ENCODE measurements at regions not wholly inside any gene's neighbourhood (a gene's known extent, or its start where the extent isn't known, plus 50 kb on each side); places are given as distances from the start of the nearest gene placed in this dataset.

DNA sequence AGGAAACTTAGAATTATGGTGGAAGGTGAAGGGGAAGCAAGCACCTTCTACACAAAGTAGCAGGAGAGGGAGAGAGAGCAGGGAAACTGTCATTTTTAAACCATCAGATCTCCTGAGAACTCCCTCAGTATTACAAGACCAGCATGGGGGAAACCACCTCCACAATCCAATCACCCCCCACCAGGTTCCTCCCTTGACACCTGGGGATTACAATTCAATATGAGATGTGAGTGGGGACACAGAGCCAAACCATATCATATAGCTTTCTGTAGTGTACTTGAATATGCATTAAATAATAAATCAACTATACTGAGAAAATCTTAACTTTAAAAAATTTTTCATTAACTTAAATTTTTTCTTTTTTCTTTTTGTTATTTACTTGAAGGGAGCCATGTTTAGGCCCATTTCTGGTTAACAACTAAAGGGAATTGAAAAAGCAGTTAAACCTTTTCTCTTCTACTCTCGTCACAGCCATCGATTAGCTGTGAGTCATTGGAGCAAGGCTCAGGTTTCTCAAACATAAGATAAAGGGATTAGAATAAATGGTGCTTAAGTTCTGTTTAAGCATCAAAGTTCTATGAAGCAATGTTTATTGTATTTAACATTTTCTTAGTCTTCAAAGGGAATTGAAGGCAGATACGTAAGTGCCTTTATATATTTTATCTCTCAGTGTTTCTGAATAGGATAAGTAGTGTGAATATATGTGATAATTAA, 72.2 kb upstream of the DPT start:
- H3K4me3 ChIP-seq: no peak overlapping the region
- TF ChIP-seq, protein P1, sequence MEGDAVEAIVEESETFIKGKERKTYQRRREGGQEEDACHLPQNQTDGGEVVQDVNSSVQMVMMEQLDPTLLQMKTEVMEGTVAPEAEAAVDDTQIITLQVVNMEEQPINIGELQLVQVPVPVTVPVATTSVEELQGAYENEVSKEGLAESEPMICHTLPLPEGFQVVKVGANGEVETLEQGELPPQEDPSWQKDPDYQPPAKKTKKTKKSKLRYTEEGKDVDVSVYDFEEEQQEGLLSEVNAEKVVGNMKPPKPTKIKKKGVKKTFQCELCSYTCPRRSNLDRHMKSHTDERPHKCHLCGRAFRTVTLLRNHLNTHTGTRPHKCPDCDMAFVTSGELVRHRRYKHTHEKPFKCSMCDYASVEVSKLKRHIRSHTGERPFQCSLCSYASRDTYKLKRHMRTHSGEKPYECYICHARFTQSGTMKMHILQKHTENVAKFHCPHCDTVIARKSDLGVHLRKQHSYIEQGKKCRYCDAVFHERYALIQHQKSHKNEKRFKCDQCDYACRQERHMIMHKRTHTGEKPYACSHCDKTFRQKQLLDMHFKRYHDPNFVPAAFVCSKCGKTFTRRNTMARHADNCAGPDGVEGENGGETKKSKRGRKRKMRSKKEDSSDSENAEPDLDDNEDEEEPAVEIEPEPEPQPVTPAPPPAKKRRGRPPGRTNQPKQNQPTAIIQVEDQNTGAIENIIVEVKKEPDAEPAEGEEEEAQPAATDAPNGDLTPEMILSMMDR (IDR thresholded peaks at IDR 0.05): no peak
- H3K36me3 ChIP-seq: no peaks in the 10 kb centered on the region
- no peaks in the 10 kb centered on the region for H3K9me3 ChIP-seq
- H3K27ac ChIP-seq: no peak overlapping the region
- DNase-seq: no peak
- 47 to 57% methylated on average over 3 of the region's 3 CpGs for WGBS, 2 donors
- H3K27me3 ChIP-seq: no peaks in the 10 kb centered on the region
- intact Hi-C loops (cut with DNase I): no loop called here
- H3K4me1 ChIP-seq: no peaks in the 10 kb centered on the region

DNA sequence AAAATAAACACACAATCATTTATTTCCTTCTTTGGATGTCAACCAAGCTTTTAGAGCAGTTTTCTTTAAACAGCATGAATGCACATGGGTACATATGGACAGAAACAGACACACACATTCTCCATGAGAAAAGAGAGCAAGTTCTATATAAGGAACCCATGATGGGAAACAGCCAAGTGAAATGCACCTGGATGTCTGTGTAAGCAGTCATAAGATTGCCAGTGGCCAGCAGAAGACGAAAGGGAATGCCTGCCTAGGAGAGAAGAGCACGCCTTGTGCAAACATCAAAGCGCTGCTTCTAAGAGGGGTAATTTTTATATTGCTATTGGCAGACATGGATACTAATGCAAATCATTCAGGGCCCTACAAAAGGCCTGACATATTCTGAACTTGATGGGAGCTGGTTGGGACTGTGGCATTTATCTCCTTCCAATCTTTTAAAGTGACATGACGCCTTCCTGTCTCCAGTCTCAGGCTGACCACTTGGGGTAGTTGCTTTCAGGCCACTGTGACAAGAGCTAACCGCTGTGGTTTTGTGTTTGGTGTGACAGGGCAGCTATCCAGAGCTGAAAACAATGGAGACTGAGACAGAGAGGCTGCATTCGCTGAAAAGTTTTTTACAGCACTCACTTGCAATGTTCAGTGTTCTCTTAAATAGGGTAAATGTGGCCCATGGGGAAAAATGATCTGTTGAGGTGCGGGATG, 75.0 kb upstream of the DPT start:
- no peaks in the 10 kb centered on the region for H3K4me1 ChIP-seq
- H3K36me3 ChIP-seq: no peaks in the 10 kb centered on the region
- WGBS, 2 donors: 80 to 83% methylated on average over 6 to 7 of the region's 7 CpGs
- TF ChIP-seq, protein P1 (IDR thresholded peaks at IDR 0.05): no peak
- TF ChIP-seq POLR2A (IDR thresholded peaks at IDR 0.05): no peak
- no peak for DNase-seq
- H3K4me3 ChIP-seq: no peak overlapping the region
- no peaks in the 10 kb centered on the region for H3K9me3 ChIP-seq
- H3K27ac ChIP-seq: no peak overlapping the region
- intact Hi-C loops (cut with DNase I): no loop called here
- no peaks in the 10 kb centered on the region for H3K27me3 ChIP-seq

DNA sequence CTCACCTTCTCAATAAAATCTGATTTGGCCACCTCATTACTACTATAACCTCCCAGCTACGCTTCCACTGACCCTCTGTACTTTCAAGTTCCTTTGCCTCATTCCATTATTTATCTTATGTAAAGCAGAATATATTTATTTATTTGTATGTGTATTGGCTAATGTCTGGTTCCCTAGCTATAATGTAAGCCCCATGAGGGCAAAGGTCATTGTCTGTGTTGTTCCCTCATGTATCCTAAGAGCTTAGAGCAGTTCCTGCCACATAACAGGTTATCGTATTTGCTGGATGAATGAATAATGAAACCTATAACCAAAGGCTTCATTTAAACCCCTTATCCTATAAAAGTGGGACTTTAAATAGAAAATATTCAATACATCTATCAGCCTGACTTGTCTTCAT, 77.9 kb upstream of the DPT start:
- Histone ChIP-seq H3K27ac (no peak overlapping the region), H3K27me3 (no peaks in the 10 kb centered on the region), H3K4me1 (no peaks in the 10 kb centered on the region), H3K9me3 (no peaks in the 10 kb centered on the region), H3K36me3 (no peaks in the 10 kb centered on the region), H3K4me3 (no peak overlapping the region)
- WGBS, 2 donors: 67 to 90% methylated on average over 2 of the region's 2 CpGs
- DNase-seq: no peak
- intact Hi-C loops (cut with DNase I): no loop called here
- no peak for TF ChIP-seq POLR2A (IDR thresholded peaks at IDR 0.05)
- TF ChIP-seq, protein P1 (IDR thresholded peaks at IDR 0.05): no peak

DNA sequence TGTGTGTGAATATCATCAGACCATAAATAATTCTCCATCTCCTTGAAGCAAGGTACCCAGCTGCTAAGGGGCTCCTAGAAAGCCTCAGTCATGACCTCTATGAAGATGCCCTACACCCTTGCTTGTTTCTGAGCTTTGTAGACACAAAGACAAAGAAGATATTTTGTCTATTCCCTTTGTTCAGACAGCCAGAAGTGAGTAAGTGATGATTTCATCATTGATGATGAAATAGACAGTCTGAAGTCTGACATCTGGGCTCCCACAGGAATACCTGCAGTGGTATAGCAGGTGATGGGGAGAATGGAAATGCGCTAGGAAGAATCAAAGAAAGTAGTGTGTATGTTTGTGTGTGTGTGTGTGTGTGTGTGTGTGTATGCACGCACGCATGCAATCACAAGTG, 82.2 kb upstream of the DPT start:
- intact Hi-C loops (cut with DNase I): no loop called here
- Histone ChIP-seq H3K4me3 (no peak overlapping the region), H3K9me3 (no peaks in the 10 kb centered on the region), H3K36me3 (no peaks in the 10 kb centered on the region), H3K27me3 (no peaks in the 10 kb centered on the region), H3K27ac (no peak overlapping the region), H3K4me1 (no peaks in the 10 kb centered on the region)
- no peak for DNase-seq
- 79 to 81% methylated on average over 3 of the region's 3 CpGs for WGBS, 2 donors
- TF ChIP-seq, protein P1 (IDR thresholded peaks at IDR 0.05): no peak
- TF ChIP-seq POLR2A (IDR thresholded peaks at IDR 0.05): no peak

DNA sequence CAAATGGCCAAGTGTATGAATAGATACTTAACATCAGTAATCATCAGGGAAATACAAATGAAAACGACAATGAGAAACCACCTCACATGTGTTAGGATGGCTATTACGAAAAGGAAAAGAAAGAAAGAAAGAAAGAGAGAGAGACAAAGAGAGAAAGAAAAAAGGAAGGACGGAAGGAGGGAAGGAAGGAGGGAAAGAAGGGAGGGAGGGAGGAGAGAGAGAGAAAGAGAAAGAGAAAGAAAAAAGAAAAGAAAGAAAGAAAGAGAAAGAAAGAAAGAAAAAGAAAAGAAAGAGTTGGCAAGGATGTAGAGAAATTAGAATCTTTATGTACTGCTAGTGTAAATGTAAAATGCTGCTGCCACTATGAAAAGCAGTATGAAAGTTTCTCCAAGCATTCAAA, 90.7 kb upstream of the DPT start:
- H3K27ac ChIP-seq: no peak overlapping the region
- H3K4me3 ChIP-seq: no peak overlapping the region
- no peak for DNase-seq
- H3K9me3 ChIP-seq: no peaks in the 10 kb centered on the region
- H3K4me1 ChIP-seq: no peaks in the 10 kb centered on the region
- no peaks in the 10 kb centered on the region for H3K36me3 ChIP-seq
- intact Hi-C loops (cut with DNase I): no loop called here
- WGBS, 2 donors: 82 to 85% methylated on average over 3 of the region's 3 CpGs
- H3K27me3 ChIP-seq: no peaks in the 10 kb centered on the region
- no peak for TF ChIP-seq POLR2A (IDR thresholded peaks at IDR 0.05)
- TF ChIP-seq, protein P1 (IDR thresholded peaks at IDR 0.05): no peak
